Mesothelial cell of epicardium (in vitro differentiated cells): ENCODE measurements at regions not wholly inside any gene's neighbourhood (a gene's known extent, or its start where the extent isn't known, plus 50 kb on each side); places are given as distances from the start of the nearest gene placed in this dataset.

Experiments
- DNase-seq, 2 experiments: peaks; one replicate each; pipeline ENCODE4 v3.0.0; 2021; ENCODE audit warnings: low spot score in 2 of 2; ENCODE audit not compliant: unreplicated experiment in 2 of 2
- H3K27ac Mint-ChIP-seq: 2 replicates; pipeline ENCODE4 v1.8.0; 2021; ENCODE audit warnings: mixed read lengths
- H3K27me3 Mint-ChIP-seq: 2 replicates; pipeline ENCODE4 v1.8.0; 2021; ENCODE audit warnings: low read depth, mixed read lengths
- H3K36me3 Mint-ChIP-seq: 2 replicates; pipeline ENCODE4 v1.8.0; 2021; ENCODE audit warnings: mixed read lengths
- H3K4me1 Mint-ChIP-seq: 2 replicates; pipeline ENCODE4 v1.8.0; 2021; ENCODE audit warnings: mixed read lengths
- H3K4me3 Mint-ChIP-seq: 2 replicates; pipeline ENCODE4 v1.8.0; 2021; ENCODE audit warnings: mild to moderate bottlenecking, moderate library complexity, mixed read lengths
- H3K9me3 Mint-ChIP-seq: 2 replicates; pipeline ENCODE4 v1.8.0; 2021; ENCODE audit warnings: mixed read lengths
- CTCF ChIP-seq: fragments of 200-600 bp; sonication (generic); IDR thresholded peaks from one replicate; pipeline ENCODE4 v1.5.0; 2021; ENCODE audit warnings: antibody characterized with exemption; ENCODE audit not compliant: unreplicated experiment

GRCh38 chr3:144361002-144361401 lies 389.4 kb downstream of the DIPK2A start:
- no peak for DNase-seq
- Mint-ChIP-seq H3K36me3 (no peaks in the 10 kb centered on the region), H3K27ac (no peak overlapping the region), H3K27me3 (no peaks in the 10 kb centered on the region), H3K9me3 (peaks cover 3% of the 10 kb centered on the region), H3K4me3 (no peak overlapping the region), H3K4me1 (peaks cover 4% of the 10 kb centered on the region)
- TF ChIP-seq CTCF = no peak

DNA sequence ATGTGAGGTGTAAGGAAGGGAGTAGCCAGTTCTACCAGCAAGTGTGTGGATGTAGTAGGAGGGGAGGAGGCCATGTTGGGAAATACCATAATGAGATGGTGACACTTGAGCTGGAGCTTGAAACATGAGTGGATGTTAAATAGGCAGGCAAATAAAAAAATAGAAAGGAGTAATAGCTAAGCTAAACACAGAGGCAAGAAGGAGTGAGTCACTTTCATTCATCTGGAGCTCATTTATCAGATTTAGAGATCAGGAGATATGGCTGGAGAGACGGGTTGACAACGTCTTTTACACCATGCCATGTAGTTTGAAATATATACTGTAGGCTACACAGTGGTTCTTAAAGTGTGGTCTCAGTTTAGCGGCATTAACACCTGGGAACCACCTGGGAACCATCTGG lies 390.5 kb downstream of the DIPK2A start:
- no peak overlapping the region for H3K4me3 Mint-ChIP-seq
- no peaks in the 10 kb centered on the region for H3K36me3 Mint-ChIP-seq
- H3K4me1 Mint-ChIP-seq = peaks cover 4% of the 10 kb centered on the region
- peaks cover 13% of the 10 kb centered on the region for H3K9me3 Mint-ChIP-seq
- no peaks in the 10 kb centered on the region for H3K27me3 Mint-ChIP-seq
- DNase-seq = no peak
- no peak for TF ChIP-seq CTCF
- H3K27ac Mint-ChIP-seq = no peak overlapping the region

DNA sequence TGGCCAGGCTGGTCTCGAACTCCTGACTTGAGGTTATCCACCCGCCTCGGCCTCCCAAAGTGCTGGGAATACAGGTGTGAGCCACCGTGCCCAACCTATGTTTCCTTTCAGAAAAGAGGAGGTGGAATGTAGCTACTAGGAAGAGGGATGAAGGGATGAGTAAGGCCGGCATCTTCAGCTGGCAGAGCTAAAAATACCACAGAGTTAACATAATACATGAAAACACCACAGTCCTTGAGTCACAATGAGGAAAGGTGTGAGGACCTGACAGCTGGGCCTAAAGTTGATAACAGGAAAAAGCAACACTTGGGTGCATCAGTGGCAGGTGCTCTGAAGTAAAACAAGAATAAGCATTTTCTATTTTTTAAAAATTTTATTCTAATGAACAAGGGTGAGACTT lies 392.2 kb downstream of the DIPK2A start:
- H3K36me3 Mint-ChIP-seq = peaks cover 5% of the 10 kb centered on the region
- DNase-seq = no peak
- no peaks in the 10 kb centered on the region for H3K27me3 Mint-ChIP-seq
- H3K9me3 Mint-ChIP-seq = peaks cover 23% of the 10 kb centered on the region
- no peak overlapping the region for H3K27ac Mint-ChIP-seq
- no peak overlapping the region for H3K4me3 Mint-ChIP-seq
- TF ChIP-seq CTCF = no peak
- no peaks in the 10 kb centered on the region for H3K4me1 Mint-ChIP-seq

DNA sequence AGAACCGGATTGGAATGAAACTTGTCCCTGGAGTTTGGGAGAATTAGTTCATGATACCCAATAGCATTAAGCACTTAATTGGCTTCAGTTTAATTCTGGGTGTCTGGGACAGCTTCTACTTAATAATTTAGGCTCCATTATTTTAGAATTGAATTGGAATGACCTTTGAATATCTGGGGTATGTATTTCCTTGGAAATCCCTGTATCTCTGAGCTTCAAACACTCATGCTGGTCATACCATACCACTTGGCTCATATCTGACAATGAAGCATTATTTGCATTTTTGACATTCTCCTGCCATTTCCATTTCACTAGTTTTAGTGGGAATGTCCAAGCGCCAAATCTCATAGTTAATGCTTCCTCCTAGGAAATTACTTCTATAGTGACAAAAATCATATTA lies 393.1 kb downstream of the DIPK2A start:
- Mint-ChIP-seq H3K4me1 (no peaks in the 10 kb centered on the region), H3K27me3 (no peaks in the 10 kb centered on the region), H3K4me3 (no peak overlapping the region), H3K27ac (no peak overlapping the region), H3K9me3 (peaks cover 24% of the 10 kb centered on the region), H3K36me3 (peaks cover 5% of the 10 kb centered on the region)
- DNase-seq = no peak
- TF ChIP-seq CTCF = no peak

DNA sequence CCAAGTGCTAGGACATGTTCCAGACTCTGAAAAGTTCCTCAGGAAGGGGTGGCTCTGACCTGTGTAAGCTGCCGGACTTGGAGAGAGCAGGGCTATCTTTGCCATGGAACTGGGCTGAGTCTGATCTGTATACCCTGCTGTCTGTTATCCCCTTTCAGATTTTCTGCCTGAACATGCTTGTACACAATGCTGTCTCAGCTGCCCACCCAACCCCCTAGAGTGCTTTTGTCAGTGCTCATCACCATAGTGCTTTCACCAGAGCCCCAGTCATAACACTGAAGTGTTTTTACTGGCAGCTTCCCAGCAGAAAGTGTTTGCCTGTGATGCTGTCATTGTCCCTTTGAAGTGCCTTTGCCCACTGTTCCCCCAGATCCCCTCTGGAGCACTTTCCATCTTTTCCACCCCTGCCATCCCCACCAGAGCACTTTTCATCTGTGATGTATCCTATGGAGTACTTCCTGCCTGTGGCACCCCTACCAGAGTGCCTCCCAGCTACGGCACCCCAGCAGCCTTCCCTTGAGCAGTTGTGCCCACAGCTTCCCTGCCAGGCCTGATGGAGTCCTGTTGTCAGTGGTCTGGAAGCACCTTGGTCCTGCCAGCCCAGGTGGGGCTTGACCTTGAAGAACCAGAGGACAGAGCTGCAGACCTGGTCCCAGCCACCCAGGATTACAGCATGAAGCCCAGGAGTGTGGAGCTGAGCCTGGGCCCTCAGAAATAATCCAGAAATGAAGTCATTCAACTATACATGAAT lies 397.7 kb downstream of the DIPK2A start:
- Mint-ChIP-seq H3K4me3 (no peak overlapping the region), H3K9me3 (peaks cover 62% of the 10 kb centered on the region), H3K4me1 (no peaks in the 10 kb centered on the region), H3K36me3 (peaks cover 11% of the 10 kb centered on the region), H3K27ac (no peak overlapping the region), H3K27me3 (no peaks in the 10 kb centered on the region)
- no peak for TF ChIP-seq CTCF
- no peak for DNase-seq
